Activated T-helper 2 cell treated with anti-CD3 and anti-CD28 coated beads, Interferon-gamma antibody, Interleukin-2, Interleukin-4, amounts not matched to agents 10 μg/mL and 5 μg/mL and 100 μg/mL, durations not matched to agents 14 hours and 24 hours and 36 hours (primary cell): ENCODE measurements at regions not wholly inside any gene's neighbourhood (a gene's known extent, or its start where the extent isn't known, plus 50 kb on each side); places are given as distances from the start of the nearest gene placed in this dataset.

Experiments
- DNase-seq: peaks from one replicate; pipeline ENCODE4 v3.0.0; 2021; ENCODE audit warnings: low spot score
- H3K27ac Mint-ChIP-seq: one replicate; pipeline ENCODE4 v1.8.0; 2021; ENCODE audit warnings: mixed read lengths
- H3K27me3 Mint-ChIP-seq: one replicate; pipeline ENCODE4 v1.8.0; 2021; ENCODE audit warnings: low read depth, mixed read lengths
- H3K36me3 Mint-ChIP-seq: one replicate; pipeline ENCODE4 v1.8.0; 2021; ENCODE audit warnings: low read depth, mixed read lengths
- H3K4me1 Mint-ChIP-seq: one replicate; pipeline ENCODE4 v1.8.0; 2021; ENCODE audit warnings: low read depth, mixed read lengths
- H3K4me3 Mint-ChIP-seq: one replicate; pipeline ENCODE4 v1.8.0; 2021; ENCODE audit warnings: low read depth, mild to moderate bottlenecking, moderate library complexity, mixed read lengths
- H3K9me3 Mint-ChIP-seq: one replicate; pipeline ENCODE4 v1.8.0; 2021; ENCODE audit warnings: mixed read lengths
- intact Hi-C: fragments of 100-400 bp; cut with micrococcal nuclease; formaldehyde crosslinking; loops from one replicate; pipeline ENCODE4 v1.15.1; 2023

DNA sequence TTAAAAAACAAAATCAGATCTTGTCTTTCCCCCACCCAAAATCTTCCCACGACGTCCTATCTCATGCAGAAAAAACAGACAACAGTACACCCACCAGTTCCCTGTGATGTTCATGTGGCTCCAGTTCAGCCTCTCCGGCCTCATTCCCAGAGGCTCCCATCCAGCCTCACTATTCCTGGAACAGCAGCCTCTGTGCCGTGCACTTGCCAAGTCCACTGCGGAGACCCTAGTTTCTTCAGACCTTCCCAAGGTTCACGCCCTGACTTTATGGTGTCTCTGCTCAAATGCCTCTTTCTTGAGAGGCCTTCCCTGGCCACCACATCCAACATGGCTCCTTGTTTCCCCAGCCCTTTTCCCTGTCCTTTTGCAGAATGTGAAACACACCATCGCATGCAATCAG lies 106.3 kb upstream of the BACE2 start:
- Mint-ChIP-seq H3K4me1 (no peaks in the 10 kb centered on the region), H3K27ac (no peak overlapping the region), H3K36me3 (no peaks in the 10 kb centered on the region), H3K9me3 (no peaks in the 10 kb centered on the region), H3K27me3 (no peaks in the 10 kb centered on the region), H3K4me3 (no peak overlapping the region)
- DNase-seq, result no peak
- intact Hi-C loops, result loop anchor here (10.0 kb wide), 1 partner anchor 917 kb away; no protein-coding TSS in a partner anchor

DNA sequence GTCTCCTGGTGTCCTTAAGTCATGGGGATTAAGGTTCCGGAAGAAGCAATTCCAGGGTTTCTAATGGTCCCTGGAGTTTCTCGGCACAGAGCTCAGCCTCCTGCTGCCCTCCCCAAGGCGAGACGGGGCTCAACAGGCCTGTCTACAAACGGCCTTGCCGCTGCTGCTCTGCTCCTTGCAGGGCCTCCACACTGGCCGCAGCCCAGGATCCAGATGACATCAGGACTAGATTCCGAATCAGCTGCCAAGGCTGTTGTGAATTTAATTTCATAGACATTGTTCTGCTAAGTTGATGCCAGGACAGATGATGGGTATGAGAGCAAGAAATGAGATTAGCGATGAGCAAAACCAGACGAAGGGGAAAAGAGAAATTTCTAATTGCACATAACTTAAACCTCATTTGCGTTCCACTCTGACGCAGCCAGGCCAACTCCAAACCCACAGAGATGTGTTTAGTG lies 103.6 kb upstream of the BACE2 start:
- Mint-ChIP-seq H3K27me3 (peaks cover 16% of the 10 kb centered on the region), H3K27ac (no peak overlapping the region), H3K4me1 (peaks cover 3% of the 10 kb centered on the region), H3K36me3 (no peaks in the 10 kb centered on the region), H3K9me3 (no peaks in the 10 kb centered on the region), H3K4me3 (no peak overlapping the region)
- intact Hi-C loops, result loop anchor here (10.0 kb wide), 1 partner anchor 920 kb away; no protein-coding TSS in a partner anchor
- no peak for DNase-seq

DNA sequence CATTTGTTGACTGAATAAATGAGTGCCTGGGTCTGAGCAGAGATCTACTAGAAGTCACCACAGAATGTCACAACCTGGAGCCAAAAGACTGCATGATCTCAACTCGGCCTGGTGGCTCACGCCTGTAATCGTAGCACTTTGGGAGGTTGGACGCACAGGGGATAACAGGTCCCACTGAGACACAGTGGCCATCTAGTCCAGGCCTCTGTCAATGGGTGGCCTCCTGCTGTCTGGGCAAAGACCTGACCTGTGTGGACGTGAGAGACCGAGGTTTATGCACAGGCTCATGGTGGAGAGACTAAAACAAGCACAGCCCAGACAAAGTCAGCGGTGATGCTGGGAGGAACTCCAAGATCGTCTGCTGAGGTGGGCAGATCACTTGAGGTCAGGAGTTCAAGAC lies 103.0 kb upstream of the BACE2 start:
- Mint-ChIP-seq H3K27ac (no peak overlapping the region), H3K27me3 (peaks cover 16% of the 10 kb centered on the region), H3K4me1 (peaks cover 3% of the 10 kb centered on the region), H3K36me3 (no peaks in the 10 kb centered on the region), H3K4me3 (no peak overlapping the region), H3K9me3 (no peaks in the 10 kb centered on the region)
- intact Hi-C loops, result loop anchor here (10.0 kb wide), 1 partner anchor 920 kb away; no protein-coding TSS in a partner anchor
- DNase-seq, result no peak

DNA sequence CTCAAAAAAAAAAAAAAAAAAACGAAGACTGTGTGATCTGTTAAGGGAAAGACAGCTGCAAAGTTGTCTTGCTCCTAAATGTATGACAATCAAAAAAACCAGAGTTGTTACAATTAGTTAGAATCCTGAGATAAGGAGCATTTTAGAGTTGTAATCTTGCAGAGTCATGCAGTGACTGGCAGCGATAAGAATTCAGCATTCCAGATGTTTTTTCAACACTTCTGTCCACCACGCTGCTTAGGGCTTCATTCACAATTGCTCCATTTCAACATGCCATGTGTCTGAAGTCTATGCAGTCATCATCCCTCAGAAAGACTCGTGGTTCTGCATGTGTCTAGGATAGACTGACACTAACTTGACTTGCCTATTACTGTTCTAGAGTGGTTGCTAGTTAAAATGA lies 102.4 kb upstream of the BACE2 start:
- peaks cover 3% of the 10 kb centered on the region for H3K4me1 Mint-ChIP-seq
- H3K27ac Mint-ChIP-seq, result no peak overlapping the region
- peaks cover 16% of the 10 kb centered on the region for H3K27me3 Mint-ChIP-seq
- no peaks in the 10 kb centered on the region for H3K9me3 Mint-ChIP-seq
- H3K4me3 Mint-ChIP-seq, result no peak overlapping the region
- no peaks in the 10 kb centered on the region for H3K36me3 Mint-ChIP-seq
- intact Hi-C loops, result loop anchor here (10.0 kb wide), 1 partner anchor 921 kb away; no protein-coding TSS in a partner anchor
- no peak for DNase-seq

DNA sequence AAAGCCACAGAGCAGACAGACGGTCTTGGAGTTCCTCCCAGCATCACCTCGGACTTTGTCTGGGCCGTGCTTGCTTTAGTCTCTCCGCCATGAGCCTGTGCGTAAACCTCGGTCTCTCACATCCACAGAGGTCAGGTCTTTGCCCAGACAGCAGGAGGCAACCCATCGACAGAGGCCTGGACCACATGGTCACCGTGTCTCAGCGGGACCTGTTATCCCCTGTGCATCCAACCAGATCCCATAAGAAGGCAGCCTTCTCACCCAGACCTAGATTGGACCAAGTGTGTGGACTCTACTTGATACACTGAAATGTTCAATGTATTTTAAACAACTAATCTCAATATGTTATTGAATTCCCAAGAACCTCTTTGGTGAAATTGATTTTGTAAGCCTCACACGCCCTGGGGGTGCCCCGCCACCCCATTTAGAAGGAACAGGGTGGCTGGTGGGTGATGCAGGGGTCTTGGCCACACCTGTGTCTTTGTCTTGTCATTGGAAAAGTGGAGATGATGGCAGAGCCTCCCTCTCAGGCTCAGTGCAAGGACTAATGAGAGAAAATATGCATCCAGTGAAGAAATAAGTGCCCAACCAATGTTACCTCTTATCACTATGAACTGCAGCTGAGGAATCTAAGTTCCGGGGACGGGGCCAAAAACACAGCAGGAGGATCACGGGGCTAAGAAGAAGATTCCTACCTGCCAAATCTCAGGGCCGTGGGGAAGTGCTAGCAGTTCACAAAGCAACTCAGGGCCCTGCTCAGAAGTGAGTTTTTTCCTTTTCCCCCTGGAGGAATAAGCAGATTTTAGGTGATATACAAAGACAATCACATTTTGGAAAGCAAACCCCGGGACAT lies 101.6 kb upstream of the BACE2 start:
- Mint-ChIP-seq H3K9me3 (no peaks in the 10 kb centered on the region), H3K4me1 (peaks cover 3% of the 10 kb centered on the region), H3K27me3 (peaks cover 16% of the 10 kb centered on the region), H3K4me3 (no peak overlapping the region), H3K36me3 (no peaks in the 10 kb centered on the region), H3K27ac (no peak overlapping the region)
- intact Hi-C loops, result loop anchor here (10.0 kb wide), 1 partner anchor 922 kb away; no protein-coding TSS in a partner anchor
- no peak for DNase-seq

DNA sequence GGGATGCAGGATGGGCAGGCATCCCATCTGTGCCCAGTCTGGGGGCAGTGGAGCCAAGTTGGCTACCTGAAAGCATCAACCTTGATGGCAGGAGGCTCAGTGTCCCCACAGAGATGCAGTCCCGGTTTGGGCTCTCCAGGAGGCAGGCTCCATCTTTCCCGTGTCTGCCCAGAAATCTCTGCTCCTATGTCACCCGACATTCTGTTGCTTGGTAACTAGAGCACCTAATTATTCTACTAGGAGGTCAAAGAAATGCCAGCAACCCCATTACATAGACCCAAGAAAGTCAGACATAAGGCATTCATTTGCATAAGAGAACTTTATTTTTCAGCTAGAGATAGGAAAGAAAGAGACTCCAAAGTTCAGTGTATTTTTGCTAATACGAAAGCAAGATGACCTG lies 100.3 kb upstream of the BACE2 start:
- peaks cover 3% of the 10 kb centered on the region for H3K4me1 Mint-ChIP-seq
- no peak overlapping the region for H3K4me3 Mint-ChIP-seq
- H3K36me3 Mint-ChIP-seq, result no peaks in the 10 kb centered on the region
- DNase-seq, result no peak
- intact Hi-C loops, result loop anchor here (10.0 kb wide), 1 partner anchor 923 kb away; no protein-coding TSS in a partner anchor
- H3K27ac Mint-ChIP-seq, result no peak overlapping the region
- H3K27me3 Mint-ChIP-seq, result peaks cover 16% of the 10 kb centered on the region
- H3K9me3 Mint-ChIP-seq, result no peaks in the 10 kb centered on the region

DNA sequence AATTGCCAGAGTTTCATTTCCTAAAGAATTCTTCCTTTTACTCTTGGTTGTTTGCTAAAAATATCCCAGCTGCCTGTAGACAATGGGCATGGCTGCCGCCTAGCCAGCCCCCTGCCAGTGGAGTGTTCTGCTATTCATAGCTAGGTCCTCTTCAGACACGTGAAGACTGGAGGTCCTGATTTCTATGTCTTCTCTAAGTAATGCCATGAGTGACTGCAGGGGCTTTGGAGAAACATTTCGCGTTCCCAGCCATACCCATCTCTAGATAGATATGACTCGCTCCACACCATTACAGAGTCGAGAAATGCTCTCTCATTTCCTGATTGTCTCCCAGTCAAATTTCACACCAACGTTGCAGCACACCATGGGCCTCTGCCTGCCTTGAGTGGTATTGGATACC lies 99.5 kb upstream of the BACE2 start:
- no peaks in the 10 kb centered on the region for H3K9me3 Mint-ChIP-seq
- peaks cover 16% of the 10 kb centered on the region for H3K27me3 Mint-ChIP-seq
- intact Hi-C loops, result loop anchor here (10.0 kb wide), 1 partner anchor 924 kb away; no protein-coding TSS in a partner anchor
- no peak overlapping the region for H3K27ac Mint-ChIP-seq
- H3K4me3 Mint-ChIP-seq, result no peak overlapping the region
- peaks cover 3% of the 10 kb centered on the region for H3K4me1 Mint-ChIP-seq
- no peaks in the 10 kb centered on the region for H3K36me3 Mint-ChIP-seq
- no peak for DNase-seq

DNA sequence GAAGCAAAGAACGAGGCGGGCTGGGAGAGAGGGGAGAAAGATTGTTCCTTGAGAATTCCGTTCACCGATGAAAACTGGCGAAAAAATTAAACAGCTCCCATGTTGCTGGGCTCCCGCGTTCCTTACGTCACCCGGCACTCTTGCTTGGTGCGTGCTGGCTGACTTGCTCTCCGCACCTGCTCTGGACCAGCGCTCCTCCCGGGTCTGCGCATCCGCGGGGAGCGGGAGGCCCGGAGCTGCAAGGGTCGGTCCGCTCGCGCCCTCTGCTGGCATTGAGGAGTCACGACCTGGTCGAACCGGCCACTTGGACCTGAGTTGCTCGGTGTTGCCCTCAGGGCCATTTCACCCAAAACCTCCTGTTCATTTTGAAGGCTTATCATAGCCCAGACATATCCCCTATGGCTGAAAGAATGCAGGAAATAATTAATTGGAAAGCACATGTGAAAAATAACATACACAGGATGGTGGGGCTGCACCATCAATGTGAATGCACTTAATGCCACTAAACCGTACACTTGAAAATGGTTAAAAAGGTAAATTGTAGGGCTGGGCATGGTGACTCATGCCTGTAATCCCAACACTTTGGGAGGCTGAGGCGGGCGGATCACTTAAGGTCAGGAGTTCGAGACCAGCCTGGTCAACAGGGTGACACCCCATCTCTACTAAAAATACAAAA lies 98.9 kb upstream of the BACE2 start:
- H3K4me1 Mint-ChIP-seq, result peaks cover 3% of the 10 kb centered on the region
- no peaks in the 10 kb centered on the region for H3K9me3 Mint-ChIP-seq
- no peaks in the 10 kb centered on the region for H3K36me3 Mint-ChIP-seq
- no peak overlapping the region for H3K4me3 Mint-ChIP-seq
- DNase-seq, result peak; percentile 36
- H3K27me3 Mint-ChIP-seq, result peaks cover 16% of the 10 kb centered on the region
- intact Hi-C loops, result loop anchor here (10.0 kb wide), 1 partner anchor 924 kb away; no protein-coding TSS in a partner anchor
- H3K27ac Mint-ChIP-seq, result no peak overlapping the region

DNA sequence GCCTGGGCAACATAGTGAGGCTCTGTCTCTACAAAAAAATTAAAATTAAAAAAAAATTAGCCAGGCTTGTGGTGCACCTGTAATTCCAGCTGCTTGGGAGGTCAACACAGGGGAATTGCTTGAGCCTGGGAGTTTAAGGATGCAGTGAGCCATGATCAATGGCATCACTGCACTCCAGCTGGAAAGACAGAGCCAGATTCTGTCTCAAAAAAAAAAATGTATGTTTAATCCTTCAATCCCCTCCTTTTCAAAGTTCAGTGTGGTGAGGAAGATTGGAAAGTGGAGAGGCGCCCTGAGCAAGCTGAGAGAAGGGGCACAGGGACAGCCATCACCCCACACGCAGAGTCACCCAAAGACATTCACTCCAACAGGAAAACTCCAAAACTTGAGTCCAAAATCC lies 97.7 kb upstream of the BACE2 start:
- H3K27ac Mint-ChIP-seq, result no peak overlapping the region
- H3K27me3 Mint-ChIP-seq, result peaks cover 16% of the 10 kb centered on the region
- H3K9me3 Mint-ChIP-seq, result no peaks in the 10 kb centered on the region
- H3K4me1 Mint-ChIP-seq, result peaks cover 3% of the 10 kb centered on the region
- no peak overlapping the region for H3K4me3 Mint-ChIP-seq
- DNase-seq, result no peak
- H3K36me3 Mint-ChIP-seq, result no peaks in the 10 kb centered on the region
- intact Hi-C loops, result no loop called here

DNA sequence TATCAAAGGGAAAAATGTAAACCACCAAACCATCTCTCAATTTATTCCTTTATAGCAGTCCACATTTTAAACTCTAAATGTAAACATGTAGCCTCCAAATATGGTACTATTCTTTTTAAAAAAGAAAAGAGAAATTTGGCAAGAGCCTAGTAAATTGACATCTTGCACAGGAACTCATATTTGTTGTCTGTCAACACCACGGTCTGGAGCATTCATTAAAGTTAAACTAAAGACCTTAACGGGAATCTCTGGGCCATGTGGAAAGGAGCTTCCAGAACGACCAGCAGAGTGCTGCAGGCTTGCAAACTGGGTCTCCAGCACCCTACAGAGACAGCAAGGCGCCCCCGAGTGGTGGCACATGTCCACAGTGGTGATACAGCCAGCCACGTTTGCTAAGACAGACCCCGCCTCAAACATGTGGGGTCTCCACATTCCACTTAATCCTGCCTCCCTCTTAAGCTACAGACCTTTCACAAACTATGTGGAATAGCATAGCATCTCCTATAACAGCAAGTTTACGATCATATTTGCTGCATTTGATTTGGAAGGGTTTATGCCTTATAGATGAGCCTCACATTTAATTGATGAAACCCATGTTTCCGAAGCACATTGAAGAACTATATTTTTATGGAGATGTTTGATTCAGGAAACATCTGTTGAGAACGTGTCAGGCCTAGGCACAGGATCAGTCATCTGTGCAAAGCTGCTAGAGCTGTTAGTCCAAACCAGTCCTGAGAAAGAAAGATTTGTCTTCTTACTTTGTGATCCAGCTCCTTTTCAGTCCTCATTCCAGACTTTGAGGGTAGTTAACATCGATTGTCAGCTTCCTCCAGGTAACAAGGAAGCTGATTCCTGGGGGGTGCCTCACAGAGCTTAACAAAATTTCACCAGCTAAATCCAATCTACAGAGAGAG lies 96.4 kb upstream of the BACE2 start:
- no peak for DNase-seq
- no peaks in the 10 kb centered on the region for H3K36me3 Mint-ChIP-seq
- peaks cover 3% of the 10 kb centered on the region for H3K4me1 Mint-ChIP-seq
- intact Hi-C loops, result no loop called here
- H3K27ac Mint-ChIP-seq, result no peak overlapping the region
- H3K9me3 Mint-ChIP-seq, result no peaks in the 10 kb centered on the region
- peaks cover 16% of the 10 kb centered on the region for H3K27me3 Mint-ChIP-seq
- H3K4me3 Mint-ChIP-seq, result no peak overlapping the region

DNA sequence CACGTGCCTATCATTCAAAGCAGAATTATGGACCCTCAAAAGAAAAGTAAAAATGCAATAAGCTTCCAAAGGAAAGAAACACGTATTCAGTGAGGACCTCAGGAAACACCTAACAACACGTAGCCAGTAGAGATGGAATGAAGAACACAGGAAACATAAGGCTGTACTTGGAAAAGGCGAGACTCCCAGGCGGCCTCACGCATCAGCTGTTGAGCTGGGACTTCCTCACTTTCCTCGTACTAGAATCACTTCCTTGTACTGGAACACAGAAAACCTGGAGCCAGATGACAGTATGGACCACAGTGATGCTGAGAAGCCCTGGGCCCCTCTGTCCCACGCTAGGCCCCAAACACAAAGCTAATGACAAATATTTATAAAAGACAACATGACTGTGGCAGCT lies 94.4 kb upstream of the BACE2 start:
- intact Hi-C loops, result no loop called here
- Mint-ChIP-seq H3K4me1 (peaks cover 3% of the 10 kb centered on the region), H3K9me3 (no peaks in the 10 kb centered on the region), H3K36me3 (no peaks in the 10 kb centered on the region), H3K27ac (no peak overlapping the region), H3K4me3 (no peak overlapping the region), H3K27me3 (peaks cover 6% of the 10 kb centered on the region)
- no peak for DNase-seq

DNA sequence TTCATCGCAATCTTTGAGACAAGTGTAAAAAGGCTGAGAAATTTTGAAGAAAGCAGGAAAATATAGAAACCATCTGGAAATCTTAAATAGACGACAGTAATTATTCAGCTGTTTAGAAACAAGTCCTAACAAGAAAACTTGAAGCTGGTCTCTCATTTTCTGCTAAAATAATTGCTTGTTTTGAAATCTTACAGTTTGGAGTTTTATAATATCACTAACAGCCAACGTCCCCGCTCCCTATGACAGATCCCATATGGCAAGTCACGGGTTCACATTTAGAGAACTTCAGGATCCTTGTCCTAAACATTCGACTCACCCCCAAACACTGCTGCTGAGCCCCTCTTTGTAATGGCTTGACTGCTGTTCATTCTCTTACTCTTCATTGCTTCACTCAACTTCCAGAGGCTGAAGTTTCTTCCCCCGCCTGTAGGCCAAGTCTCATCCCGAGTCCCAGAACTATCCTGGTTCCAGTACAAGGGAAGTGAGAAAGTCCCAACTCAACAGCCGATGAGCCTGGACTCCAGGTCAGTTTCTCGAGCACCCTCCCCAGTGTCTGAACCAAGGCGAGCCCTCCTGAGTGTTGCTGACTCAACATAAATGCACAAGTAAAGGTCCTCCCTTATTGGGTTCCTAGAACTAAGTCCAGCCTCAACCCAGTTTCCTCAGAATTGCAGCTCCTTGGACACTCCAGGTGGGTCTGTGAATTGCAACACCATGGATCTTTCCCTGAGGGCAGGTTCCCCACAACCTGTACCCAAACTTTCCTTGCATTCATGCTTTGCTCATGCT lies 93.4 kb upstream of the BACE2 start:
- H3K9me3 Mint-ChIP-seq, result no peaks in the 10 kb centered on the region
- no peaks in the 10 kb centered on the region for H3K36me3 Mint-ChIP-seq
- no peak for DNase-seq
- no peak overlapping the region for H3K27ac Mint-ChIP-seq
- no peaks in the 10 kb centered on the region for H3K4me1 Mint-ChIP-seq
- no peaks in the 10 kb centered on the region for H3K27me3 Mint-ChIP-seq
- H3K4me3 Mint-ChIP-seq, result no peak overlapping the region
- intact Hi-C loops, result no loop called here
